HG02763 (cell line): ENCODE measurements at regions not wholly inside any gene's neighbourhood (a gene's known extent, or its start where the extent isn't known, plus 50 kb on each side); places are given as distances from the start of the nearest gene placed in this dataset.

Experiments
- ATAC-seq: cut with Tn5 transposase; IDR thresholded peaks from one replicate; pipeline ENCODE4 v1.9.1; 2021; ENCODE audit warnings: mild to moderate bottlenecking, moderate library complexity; ENCODE audit not compliant: unreplicated experiment

- no peak for ATAC-seq
Measured at GRCh38 chr6:19128701-19129100, 708.5 kb upstream of the ID4 start.

GRCh38 chr6:19135706-19136105 lies 701.5 kb upstream of the ID4 start:
- no peak for ATAC-seq

GRCh38 chr6:19137505-19137904 lies 699.7 kb upstream of the ID4 start:
- no peak for ATAC-seq

GRCh38 chr6:19142275-19142674 lies 694.9 kb upstream of the ID4 start:
- ATAC-seq = no peak

- no peak for ATAC-seq
Measured at GRCh38 chr6:19150307-19150706, 686.9 kb upstream of the ID4 start.

- ATAC-seq = no peak
Measured at GRCh38 chr6:19153270-19153980, 683.7 kb upstream of the ID4 start.

- no peak for ATAC-seq
Measured at GRCh38 chr6:19153981-19154295, 683.2 kb upstream of the ID4 start.

- ATAC-seq = no peak
Measured at GRCh38 chr6:19156443-19156842, 680.7 kb upstream of the ID4 start.

GRCh38 chr6:19157486-19157885 lies 679.7 kb upstream of the ID4 start:
- no peak for ATAC-seq

GRCh38 chr6:19158586-19158985 lies 678.6 kb upstream of the ID4 start:
- ATAC-seq = no peak

GRCh38 chr6:19159089-19159488 lies 678.1 kb upstream of the ID4 start:
- ATAC-seq = no peak

- no peak for ATAC-seq
Measured at GRCh38 chr6:19159561-19159960, 677.6 kb upstream of the ID4 start.

GRCh38 chr6:19160081-19160730 lies 677.0 kb upstream of the ID4 start:
- no peak for ATAC-seq

- no peak for ATAC-seq
Measured at GRCh38 chr6:19167251-19167650, 669.9 kb upstream of the ID4 start.

GRCh38 chr6:19169366-19169765 lies 667.8 kb upstream of the ID4 start:
- ATAC-seq = no peak

GRCh38 chr6:19175023-19175422 lies 662.1 kb upstream of the ID4 start:
- no peak for ATAC-seq

GRCh38 chr6:19180348-19181072 lies 656.7 kb upstream of the ID4 start:
- no peak for ATAC-seq

- ATAC-seq = no peak
Measured at GRCh38 chr6:19181211-19181610, 656.0 kb upstream of the ID4 start.

GRCh38 chr6:19193624-19194023 lies 643.5 kb upstream of the ID4 start:
- ATAC-seq = no peak

- no peak for ATAC-seq
Measured at GRCh38 chr6:19204445-19204844, 632.7 kb upstream of the ID4 start.

GRCh38 chr6:19205076-19205475 lies 632.1 kb upstream of the ID4 start:
- no peak for ATAC-seq

GRCh38 chr6:19209202-19209601 lies 628.0 kb upstream of the ID4 start:
- no peak for ATAC-seq
